Caco-2 (cell line): ENCODE measurements at regions not wholly inside any gene's neighbourhood (a gene's known extent, or its start where the extent isn't known, plus 50 kb on each side); places are given as distances from the start of the nearest gene placed in this dataset.
A peak's percentile ranks its signal among the peaks of the same experiment; 100 is the strongest.
"Not testable (repeated sequence)": the region's sequence is repeated elsewhere in the genome, so short reads cannot be mapped to it uniquely, and the experiment has no call there.

ENCODE experiments used
- BruUV-seq: library from RNA; stranded (reverse); fragments of 400-500 nt; replicated peaks from 2 replicates; lab custom pipeline; 2021; lab: Mats Ljungman, UMichigan
- CTCF ChIA-PET: fragments of 300-600 bp; sonication (Branson Sonifier 250); formaldehyde crosslinking; loops from one replicate; lab custom pipeline; 2022; ENCODE audit warnings: antibody characterized with exemption; lab: Charles Lee
- POLR2A ChIA-PET: fragments of 300-600 bp; sonication (Branson Sonifier 250); formaldehyde crosslinking; loops from one replicate; lab custom pipeline; 2022; ENCODE audit warnings: antibody characterized with exemption; lab: Charles Lee
- DNase-seq, 2 experiments: peaks; one replicate each; pipeline versions ENCODE4 v3.0.0 to v3.0.0-alpha.2; 2020 to 2022
- H3K27me3 ChIP-seq: replicated peaks from 2 replicates; pipeline ENCODE4 v1.6.0; 2011; ENCODE audit warnings: low read length; ENCODE audit not compliant: control insufficient read depth, insufficient read depth
- H3K36me3 ChIP-seq: 2 replicates; pipeline ENCODE4 v1.5.1; 2011; ENCODE audit warnings: low read length; ENCODE audit not compliant: control insufficient read depth, insufficient read depth
- H3K4me1 ChIP-seq: fragments of 250-450 bp; sonication (Bioruptor Pico); 2 replicates; pipeline ENCODE4 v1.5.1; 2020; ENCODE audit warnings: mild to moderate bottlenecking
- H3K4me3 ChIP-seq: 2 replicates; pipeline ENCODE4 v1.5.1; 2011; ENCODE audit warnings: low read depth, mild to moderate bottlenecking, control low read depth, low read length
- H3K9me3 ChIP-seq: fragments of 250-450 bp; sonication (Bioruptor Pico); 2 replicates; pipeline ENCODE4 v1.5.1; 2020; ENCODE audit warnings: mild to moderate bottlenecking, moderate library complexity
- H3K27ac Mint-ChIP-seq: one replicate; pipeline ENCODE4 v1.8.0; 2022; ENCODE audit warnings: mixed read lengths; ENCODE audit not compliant: unreplicated experiment
- H3K27me3 Mint-ChIP-seq: one replicate; pipeline ENCODE4 v1.8.0; 2022; ENCODE audit warnings: mixed read lengths; ENCODE audit not compliant: insufficient read depth, unreplicated experiment
- H3K36me3 Mint-ChIP-seq: one replicate; pipeline ENCODE4 v1.8.0; 2022; ENCODE audit warnings: mild to moderate bottlenecking, mixed read lengths; ENCODE audit not compliant: insufficient read depth, unreplicated experiment
- H3K4me1 Mint-ChIP-seq: one replicate; pipeline ENCODE4 v1.8.0; 2022; ENCODE audit warnings: low read depth, mixed read lengths; ENCODE audit not compliant: unreplicated experiment
- H3K4me3 Mint-ChIP-seq: one replicate; pipeline ENCODE4 v1.8.0; 2022; ENCODE audit warnings: mild to moderate bottlenecking, moderate library complexity, mixed read lengths; ENCODE audit not compliant: unreplicated experiment
- H3K9me3 Mint-ChIP-seq: one replicate; pipeline ENCODE4 v1.8.0; 2022; ENCODE audit warnings: mixed read lengths; ENCODE audit not compliant: unreplicated experiment
- CTCF ChIP-seq, 2 experiments: fragments of 200-600 bp in 1 of 2; IDR thresholded peaks; 1 replicate in 1 of 2; 2 replicates in 1 of 2; pipeline versions ENCODE4 v1.5.1 to v1.8.0; 2011 to 2022; ENCODE audit warnings: antibody characterized with exemption in 1 of 2, control low read depth in 1 of 2, inconsistent platforms in 1 of 2, low read depth in 1 of 2, low read length in 1 of 2, mild to moderate bottlenecking in 1 of 2, moderate library complexity in 1 of 2; ENCODE audit not compliant: insufficient read depth in 1 of 2, severe bottlenecking in 1 of 2, unreplicated experiment in 1 of 2
- intact Hi-C: fragments of 100-400 bp; cut with micrococcal nuclease; formaldehyde crosslinking; loops from one replicate; pipeline ENCODE4 v1.10.0; 2022; ENCODE audit not compliant: unreplicated experiment

GRCh38 chr18:65206551-65207260 is 544.1 kb upstream of the CDH7 start:
- H3K4me1 Mint-ChIP-seq: no peaks in the 10 kb centered on the region
- TF ChIP-seq CTCF (IDR thresholded peaks at IDR 0.05; ENCODE audit: insufficient read depth in 1 of 2, low read depth in 1 of 2, low read length in 1 of 2, severe bottlenecking in 1 of 2, unreplicated experiment in 1 of 2): peak; percentile 24 to 27
- POLR2A ChIA-PET: no interaction called here
- CTCF ChIA-PET: no interaction called here
- H3K9me3 Mint-ChIP-seq: no peaks in the 10 kb centered on the region
- H3K36me3 ChIP-seq: no peaks in the 10 kb centered on the region
- H3K27me3 Mint-ChIP-seq: no peaks in the 10 kb centered on the region
- no TSS peak for BruUV-seq
- no peaks in the 10 kb centered on the region for H3K36me3 Mint-ChIP-seq
- intact Hi-C loops: no loop called here
- no peaks in the 10 kb centered on the region for H3K9me3 ChIP-seq
- DNase-seq: peak in 1 of 2 experiments; percentile 14
- no peaks in the 10 kb centered on the region for H3K4me1 ChIP-seq
- H3K4me3 Mint-ChIP-seq: no peak overlapping the region
- H3K27ac Mint-ChIP-seq: no peak overlapping the region
- H3K4me3 ChIP-seq: no peak overlapping the region
- H3K27me3 ChIP-seq: no peaks in the 10 kb centered on the region

GRCh38 chr18:65202091-65202490 is 548.7 kb upstream of the CDH7 start:
- no peaks in the 10 kb centered on the region for H3K9me3 ChIP-seq
- no peak overlapping the region for H3K27ac Mint-ChIP-seq
- H3K36me3 Mint-ChIP-seq: no peaks in the 10 kb centered on the region
- no peaks in the 10 kb centered on the region for H3K4me1 Mint-ChIP-seq
- intact Hi-C loops: no loop called here
- ChIA-PET CTCF (no interaction called here), POLR2A (no interaction called here)
- H3K4me3 ChIP-seq: no peak overlapping the region
- no peaks in the 10 kb centered on the region for H3K4me1 ChIP-seq
- H3K27me3 ChIP-seq: no peaks in the 10 kb centered on the region
- no TSS peak for BruUV-seq
- no peak for TF ChIP-seq CTCF (IDR thresholded peaks at IDR 0.05; ENCODE audit: insufficient read depth in 1 of 2, low read depth in 1 of 2, low read length in 1 of 2, severe bottlenecking in 1 of 2, unreplicated experiment in 1 of 2)
- H3K36me3 ChIP-seq: no peaks in the 10 kb centered on the region
- no peaks in the 10 kb centered on the region for H3K27me3 Mint-ChIP-seq
- no peaks in the 10 kb centered on the region for H3K9me3 Mint-ChIP-seq
- no peak overlapping the region for H3K4me3 Mint-ChIP-seq
- no peak for DNase-seq

GRCh38 chr18:65175681-65176080 is 575.1 kb upstream of the CDH7 start:
- Histone ChIP-seq H3K4me3 (no peak overlapping the region), H3K4me1 (no peaks in the 10 kb centered on the region), H3K27me3 (no peaks in the 10 kb centered on the region), H3K9me3 (no peaks in the 10 kb centered on the region), H3K36me3 (no peaks in the 10 kb centered on the region)
- intact Hi-C loops: no loop called here
- Mint-ChIP-seq H3K27me3 (no peaks in the 10 kb centered on the region), H3K27ac (no peak overlapping the region), H3K4me3 (no peak overlapping the region), H3K4me1 (no peaks in the 10 kb centered on the region), H3K9me3 (no peaks in the 10 kb centered on the region), H3K36me3 (no peaks in the 10 kb centered on the region)
- no peak for DNase-seq
- no TSS peak for BruUV-seq
- ChIA-PET CTCF (no interaction called here), POLR2A (no interaction called here)
- TF ChIP-seq CTCF (IDR thresholded peaks at IDR 0.05; ENCODE audit: insufficient read depth in 1 of 2, low read depth in 1 of 2, low read length in 1 of 2, severe bottlenecking in 1 of 2, unreplicated experiment in 1 of 2): no peak

- H3K27ac Mint-ChIP-seq, DNase-seq, BruUV-seq, H3K36me3 ChIP-seq, CTCF ChIA-PET, H3K36me3 Mint-ChIP-seq, H3K27me3 Mint-ChIP-seq, H3K9me3 ChIP-seq, H3K4me1 Mint-ChIP-seq, POLR2A ChIA-PET, H3K4me1 ChIP-seq, H3K9me3 Mint-ChIP-seq, intact Hi-C loops, H3K4me3 Mint-ChIP-seq, H3K4me3 ChIP-seq, H3K27me3 ChIP-seq: not testable (repeated sequence)
These were observed 588.7 kb upstream of the CDH7 start for GRCh38 chr18:65162086-65162485.
